Activated CD4-positive, alpha-beta T cell treated with anti-CD3 and anti-CD28 coated beads, Interleukin-2, amount 10 ng/mL, durations not matched to agents 24 days and 14 days (primary cell): ENCODE measurements at regions not wholly inside any gene's neighbourhood (a gene's known extent, or its start where the extent isn't known, plus 50 kb on each side); places are given as distances from the start of the nearest gene placed in this dataset.

Experiments used
- DNase-seq: peaks from one replicate; pipeline ENCODE4 v3.0.0; 2022
- H3K27ac Mint-ChIP-seq: one replicate; pipeline ENCODE4 v1.8.0; 2022; ENCODE audit warnings: mild to moderate bottlenecking, mixed read lengths
- H3K27me3 Mint-ChIP-seq: one replicate; pipeline ENCODE4 v1.8.0; 2022; ENCODE audit warnings: mixed read lengths
- H3K36me3 Mint-ChIP-seq: one replicate; pipeline ENCODE4 v1.8.0; 2022; ENCODE audit warnings: low read depth, mild to moderate bottlenecking, mixed read lengths
- H3K4me1 Mint-ChIP-seq: one replicate; pipeline ENCODE4 v1.8.0; 2021; ENCODE audit warnings: mixed read lengths
- H3K4me3 Mint-ChIP-seq: one replicate; pipeline ENCODE4 v1.8.0; 2022; ENCODE audit warnings: mild to moderate bottlenecking, moderate library complexity, mixed read lengths
- H3K9me3 Mint-ChIP-seq: one replicate; pipeline ENCODE4 v1.8.0; 2021; ENCODE audit warnings: mixed read lengths
- intact Hi-C: fragments of 100-400 bp; cut with micrococcal nuclease; formaldehyde crosslinking; loops from one replicate; pipeline ENCODE4 v1.15.1; 2023

GRCh38 chr18:29008809-29009208 lies 831.9 kb upstream of the CDH2 start:
- intact Hi-C loops, result no loop called here
- H3K27ac Mint-ChIP-seq, result no peak overlapping the region
- no peak for DNase-seq
- H3K4me3 Mint-ChIP-seq, result no peak overlapping the region
- no peaks in the 10 kb centered on the region for H3K9me3 Mint-ChIP-seq
- no peaks in the 10 kb centered on the region for H3K27me3 Mint-ChIP-seq
- H3K4me1 Mint-ChIP-seq, result no peaks in the 10 kb centered on the region
- no peaks in the 10 kb centered on the region for H3K36me3 Mint-ChIP-seq

- H3K4me1 Mint-ChIP-seq, result no peaks in the 10 kb centered on the region
- no peak overlapping the region for H3K4me3 Mint-ChIP-seq
- no peak overlapping the region for H3K27ac Mint-ChIP-seq
- H3K36me3 Mint-ChIP-seq, result no peaks in the 10 kb centered on the region
- DNase-seq, result no peak
- H3K27me3 Mint-ChIP-seq, result no peaks in the 10 kb centered on the region
- no peaks in the 10 kb centered on the region for H3K9me3 Mint-ChIP-seq
- intact Hi-C loops, result no loop called here
Measured at GRCh38 chr18:29007986-29008654, 831.2 kb upstream of the CDH2 start.

- H3K27me3 Mint-ChIP-seq, result no peaks in the 10 kb centered on the region
- no peaks in the 10 kb centered on the region for H3K9me3 Mint-ChIP-seq
Measured at GRCh38 chr18:29004921-29005320, 828.0 kb upstream of the CDH2 start.

GRCh38 chr18:29003194-29003593 lies 826.3 kb upstream of the CDH2 start:
- Mint-ChIP-seq H3K9me3 (no peaks in the 10 kb centered on the region), H3K27ac (no peak overlapping the region), H3K4me3 (no peak overlapping the region), H3K27me3 (no peaks in the 10 kb centered on the region), H3K4me1 (no peaks in the 10 kb centered on the region), H3K36me3 (no peaks in the 10 kb centered on the region)
- intact Hi-C loops, result no loop called here
- DNase-seq, result no peak

More at GRCh38 chr18:29004921-29005320, 828.0 kb upstream of the CDH2 start:
- H3K4me1 Mint-ChIP-seq, result no peaks in the 10 kb centered on the region
- H3K4me3 Mint-ChIP-seq, result no peak overlapping the region
- H3K36me3 Mint-ChIP-seq, result no peaks in the 10 kb centered on the region
- no peak for DNase-seq
- no peak overlapping the region for H3K27ac Mint-ChIP-seq
- intact Hi-C loops, result no loop called here

- Mint-ChIP-seq H3K27me3 (no peaks in the 10 kb centered on the region), H3K36me3 (no peaks in the 10 kb centered on the region), H3K27ac (no peak overlapping the region), H3K9me3 (no peaks in the 10 kb centered on the region), H3K4me3 (no peak overlapping the region), H3K4me1 (no peaks in the 10 kb centered on the region)
- intact Hi-C loops, result no loop called here
- no peak for DNase-seq
Measured at GRCh38 chr18:29002747-29003146, 825.8 kb upstream of the CDH2 start.

- no peaks in the 10 kb centered on the region for H3K9me3 Mint-ChIP-seq
- no peaks in the 10 kb centered on the region for H3K27me3 Mint-ChIP-seq
- no peaks in the 10 kb centered on the region for H3K36me3 Mint-ChIP-seq
- intact Hi-C loops, result no loop called here
- no peak overlapping the region for H3K4me3 Mint-ChIP-seq
- no peaks in the 10 kb centered on the region for H3K4me1 Mint-ChIP-seq
- DNase-seq, result no peak
- no peak overlapping the region for H3K27ac Mint-ChIP-seq
Measured at GRCh38 chr18:28999726-29000125, 822.8 kb upstream of the CDH2 start.

GRCh38 chr18:28995319-28995718 lies 818.4 kb upstream of the CDH2 start:
- no peak overlapping the region for H3K27ac Mint-ChIP-seq
- no peaks in the 10 kb centered on the region for H3K36me3 Mint-ChIP-seq
- intact Hi-C loops, result no loop called here
- H3K4me3 Mint-ChIP-seq, result no peak overlapping the region
- H3K27me3 Mint-ChIP-seq, result no peaks in the 10 kb centered on the region
- H3K4me1 Mint-ChIP-seq, result no peaks in the 10 kb centered on the region
- no peaks in the 10 kb centered on the region for H3K9me3 Mint-ChIP-seq
- DNase-seq, result no peak

- DNase-seq, result no peak
- peaks cover 6% of the 10 kb centered on the region for H3K9me3 Mint-ChIP-seq
- H3K27me3 Mint-ChIP-seq, result no peaks in the 10 kb centered on the region
- H3K4me3 Mint-ChIP-seq, result no peak overlapping the region
- intact Hi-C loops, result no loop called here
- no peak overlapping the region for H3K27ac Mint-ChIP-seq
- H3K4me1 Mint-ChIP-seq, result no peaks in the 10 kb centered on the region
- no peaks in the 10 kb centered on the region for H3K36me3 Mint-ChIP-seq
Measured at GRCh38 chr18:28984731-28985130, 807.8 kb upstream of the CDH2 start.

GRCh38 chr18:28974504-28974903 lies 797.6 kb upstream of the CDH2 start:
- Mint-ChIP-seq H3K27ac (no peak overlapping the region), H3K4me3 (no peak overlapping the region), H3K36me3 (no peaks in the 10 kb centered on the region), H3K4me1 (no peaks in the 10 kb centered on the region), H3K27me3 (no peaks in the 10 kb centered on the region), H3K9me3 (peaks cover 6% of the 10 kb centered on the region)
- DNase-seq, result no peak
- intact Hi-C loops, result no loop called here

GRCh38 chr18:28973324-28973723 lies 796.4 kb upstream of the CDH2 start:
- no peak for DNase-seq
- no peak overlapping the region for H3K4me3 Mint-ChIP-seq
- intact Hi-C loops, result no loop called here
- no peaks in the 10 kb centered on the region for H3K36me3 Mint-ChIP-seq
- no peak overlapping the region for H3K27ac Mint-ChIP-seq
- peaks cover 9% of the 10 kb centered on the region for H3K9me3 Mint-ChIP-seq
- H3K4me1 Mint-ChIP-seq, result no peaks in the 10 kb centered on the region
- H3K27me3 Mint-ChIP-seq, result no peaks in the 10 kb centered on the region

- Mint-ChIP-seq H3K27me3 (no peaks in the 10 kb centered on the region), H3K36me3 (no peaks in the 10 kb centered on the region), H3K9me3 (peaks cover 4% of the 10 kb centered on the region), H3K4me3 (no peak overlapping the region), H3K27ac (no peak overlapping the region), H3K4me1 (no peaks in the 10 kb centered on the region)
- DNase-seq, result no peak
- intact Hi-C loops, result no loop called here
Measured at GRCh38 chr18:28972333-28972907, 795.5 kb upstream of the CDH2 start.

- Mint-ChIP-seq H3K27me3 (no peaks in the 10 kb centered on the region), H3K27ac (no peak overlapping the region), H3K4me1 (no peaks in the 10 kb centered on the region), H3K36me3 (no peaks in the 10 kb centered on the region), H3K9me3 (no peaks in the 10 kb centered on the region), H3K4me3 (no peak overlapping the region)
- intact Hi-C loops, result no loop called here
- no peak for DNase-seq
Measured at GRCh38 chr18:28963481-28963880, 786.6 kb upstream of the CDH2 start.

- Mint-ChIP-seq H3K4me1 (no peaks in the 10 kb centered on the region), H3K4me3 (no peak overlapping the region), H3K27me3 (no peaks in the 10 kb centered on the region), H3K36me3 (no peaks in the 10 kb centered on the region), H3K9me3 (no peaks in the 10 kb centered on the region), H3K27ac (no peak overlapping the region)
- intact Hi-C loops, result no loop called here
- DNase-seq, result no peak
Measured at GRCh38 chr18:28961669-28962228, 784.8 kb upstream of the CDH2 start.

GRCh38 chr18:28960146-28960545 lies 783.2 kb upstream of the CDH2 start:
- Mint-ChIP-seq H3K36me3 (no peaks in the 10 kb centered on the region), H3K4me1 (no peaks in the 10 kb centered on the region), H3K4me3 (no peak overlapping the region), H3K27me3 (no peaks in the 10 kb centered on the region), H3K27ac (no peak overlapping the region), H3K9me3 (peaks cover 6% of the 10 kb centered on the region)
- DNase-seq, result no peak
- intact Hi-C loops, result no loop called here

GRCh38 chr18:28952339-28952738 lies 775.4 kb upstream of the CDH2 start:
- H3K9me3 Mint-ChIP-seq, result peaks cover 20% of the 10 kb centered on the region
- intact Hi-C loops, result no loop called here

More at GRCh38 chr18:28952339-28952738, 775.4 kb upstream of the CDH2 start:
- DNase-seq, result no peak
- Mint-ChIP-seq H3K36me3 (no peaks in the 10 kb centered on the region), H3K27ac (no peak overlapping the region), H3K27me3 (no peaks in the 10 kb centered on the region), H3K4me1 (no peaks in the 10 kb centered on the region), H3K4me3 (no peak overlapping the region)
